HepG2 (cell line): ENCODE measurements at regions not wholly inside any gene's neighbourhood (a gene's known extent, or its start where the extent isn't known, plus 50 kb on each side); places are given as distances from the start of the nearest gene placed in this dataset.

Experiments used
- ARID3A ChIP-seq: IDR thresholded peaks from 2 replicates; pipeline ENCODE4 v1.6.1; 2012; ENCODE audit warnings: low read depth, low read length, improper control_type of control experiment
- ATF7 ChIP-seq, 2 experiments: fragments of 450-650 bp in 1 of 2; sonication (generic) in 1 of 2; formaldehyde crosslinking in 1 of 2; IDR thresholded peaks; 2 replicates each; pipeline versions ENCODE4 v1.4.0 to v1.6.1; 2016 to 2020; ENCODE audit warnings: antibody characterized with exemption in 1 of 2, mild to moderate bottlenecking in 1 of 2, missing genetic modification reagents in 1 of 2
- EED ChIP-seq: sonication (generic); formaldehyde crosslinking; IDR thresholded peaks from 2 replicates; pipeline ENCODE4 v1.5.0; 2020; ENCODE audit warnings: mild to moderate bottlenecking, missing genetic modification reagents
- FOXM1 ChIP-seq: sonication (generic); formaldehyde crosslinking; IDR thresholded peaks from 2 replicates; pipeline ENCODE4 v1.5.0; 2020; ENCODE audit warnings: missing genetic modification reagents
- MXD4 ChIP-seq: IDR thresholded peaks from 2 replicates; pipeline ENCODE4 v1.6.1; 2016; ENCODE audit warnings: mild to moderate bottlenecking, missing biosample characterization, missing genetic modification reagents
- MYNN ChIP-seq: sonication (generic); formaldehyde crosslinking; IDR thresholded peaks from 2 replicates; pipeline ENCODE4 v1.4.0; 2020; ENCODE audit warnings: mild to moderate bottlenecking, low read depth, missing genetic modification reagents
- PAXIP1 ChIP-seq: sonication (generic); formaldehyde crosslinking; conservative IDR thresholded peaks from 2 replicates; pipeline ENCODE4 v1.4.0; 2020; ENCODE audit warnings: mild to moderate bottlenecking, missing genetic modification reagents, moderate library complexity
- RBM22 ChIP-seq: fragments of 200-400 bp; formaldehyde crosslinking; optimal IDR thresholded peaks from 2 replicates; pipeline ENCODE3; 2017; ENCODE audit warnings: mild to moderate bottlenecking, low read length, moderate library complexity
- SALL2 ChIP-seq: sonication (generic); formaldehyde crosslinking; IDR thresholded peaks from 2 replicates; pipeline ENCODE4 v1.8.1; 2023; ENCODE audit warnings: mild to moderate bottlenecking, missing genetic modification reagents, inconsistent platforms
- SP1 ChIP-seq, 2 experiments: fragments of 450-650 bp in 1 of 2; sonication (generic) in 1 of 2; formaldehyde crosslinking in 1 of 2; IDR thresholded peaks; 2 replicates each; pipeline versions ENCODE4 v1.4.0 to v1.6.1; 2016 to 2020; ENCODE audit warnings: missing genetic modification reagents in 1 of 2
- TEAD3 ChIP-seq: optimal IDR thresholded peaks from 2 replicates; pipeline ENCODE3; 2016; ENCODE audit warnings: borderline replicate concordance
- THAP11 ChIP-seq: IDR thresholded peaks from 2 replicates; pipeline ENCODE4 v1.6.1; 2016; ENCODE audit warnings: missing biosample characterization, missing genetic modification reagents
- ZNF263 ChIP-seq: sonication (generic); formaldehyde crosslinking; IDR thresholded peaks from 2 replicates; pipeline ENCODE4 v1.4.0; 2020; ENCODE audit warnings: missing genetic modification reagents
- ZNF432 ChIP-seq: sonication (generic); formaldehyde crosslinking; IDR thresholded peaks from 2 replicates; pipeline ENCODE4 v1.5.0; 2020; ENCODE audit warnings: missing genetic modification reagents, mild to moderate bottlenecking, borderline replicate concordance
- TF ChIP-seq, protein P1 (sequence below): sonication (generic); formaldehyde crosslinking; IDR thresholded peaks from 2 replicates; pipeline ENCODE4 v1.8.0; 2022; ENCODE audit warnings: mild to moderate bottlenecking, missing genetic modification reagents, borderline replicate concordance
- TF ChIP-seq, protein P2 (sequence below): sonication (generic); formaldehyde crosslinking; IDR thresholded peaks from 2 replicates; pipeline ENCODE4 v1.4.0; 2020; ENCODE audit warnings: missing genetic modification reagents
- TF ChIP-seq, protein P3 (sequence below): sonication (generic); formaldehyde crosslinking; IDR thresholded peaks from 2 replicates; pipeline ENCODE4 v1.8.1; 2022; ENCODE audit warnings: mild to moderate bottlenecking, missing genetic modification reagents

DNA sequence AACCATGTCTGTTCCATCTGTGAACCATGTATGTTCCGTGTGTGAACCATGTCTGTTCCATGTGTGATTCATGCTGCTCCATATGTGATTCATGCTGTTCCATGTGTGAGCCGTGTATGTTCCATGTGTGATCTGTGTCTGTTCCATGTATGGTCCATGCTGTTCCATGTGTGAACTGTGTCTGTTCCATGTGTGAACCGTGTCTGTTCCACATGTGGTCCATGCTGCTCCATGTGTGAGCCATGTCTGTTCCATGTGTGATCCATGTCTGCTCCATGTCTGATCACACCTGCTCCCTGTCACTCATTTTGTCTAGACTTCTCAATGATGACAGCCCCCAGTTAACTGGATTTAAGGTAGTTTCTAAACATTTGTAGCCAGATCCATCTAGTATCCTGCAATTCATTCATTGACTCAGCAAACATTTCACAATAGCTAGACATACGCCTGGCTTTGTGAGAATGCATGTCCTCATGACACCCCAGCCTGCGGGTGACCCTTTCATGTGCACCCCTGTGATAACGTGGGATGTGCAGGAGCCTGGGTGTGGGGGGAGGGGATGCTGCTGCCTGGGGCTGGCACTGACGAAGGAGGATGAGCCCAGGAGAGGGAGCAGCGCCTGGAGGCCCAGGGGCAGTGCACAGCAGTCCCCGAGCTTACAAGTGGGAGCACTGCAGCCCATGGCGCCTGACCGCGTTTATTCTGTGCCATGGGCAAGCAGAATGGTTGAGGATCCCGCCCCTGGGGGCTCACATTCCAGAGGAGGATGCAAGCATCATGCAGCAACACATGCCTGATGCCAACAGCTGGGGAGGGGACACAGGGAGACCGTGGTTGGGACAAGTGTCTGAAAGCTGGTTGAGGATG is 74.1 kb upstream of the METTL9 start (continued):
- TF ChIP-seq ARID3A: peak; percentile 98
- peak; percentile 75 for TF ChIP-seq ATF7 (IDR thresholded peaks at IDR 0.05)
- TF ChIP-seq ATF7 (CRISPR knock-in tag; IDR thresholded peaks at IDR 0.05): peak; percentile 92
- peak; percentile 100 for TF ChIP-seq ZNF263 (CRISPR knock-in tag)
- peak; percentile 51; the same call in 1 of the 2 replicates for TF ChIP-seq ZNF432
- TF ChIP-seq, protein P1, sequence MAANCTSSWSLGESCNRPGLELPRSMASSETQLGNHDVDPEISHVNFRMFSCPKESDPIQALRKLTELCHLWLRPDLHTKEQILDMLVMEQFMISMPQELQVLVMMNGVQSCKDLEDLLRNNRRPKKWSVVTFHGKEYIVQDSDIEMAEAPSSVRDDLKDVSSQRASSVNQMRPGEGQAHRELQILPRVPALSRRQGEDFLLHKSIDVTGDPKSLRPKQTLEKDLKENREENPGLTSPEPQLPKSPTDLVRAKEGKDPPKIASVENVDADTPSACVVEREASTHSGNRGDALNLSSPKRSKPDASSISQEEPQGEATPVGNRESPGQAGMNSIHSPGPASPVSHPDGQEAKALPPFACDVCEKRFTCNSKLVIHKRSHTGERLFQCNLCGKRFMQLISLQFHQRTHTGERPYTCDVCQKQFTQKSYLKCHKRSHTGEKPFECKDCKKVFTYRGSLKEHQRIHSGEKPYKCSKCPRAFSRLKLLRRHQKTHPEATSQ: peak; percentile 84; the same call in 1 of the 2 replicates
- peak; percentile 88 for TF ChIP-seq SP1 (IDR thresholded peaks at IDR 0.05)
- peak; percentile 79 for TF ChIP-seq SP1 (CRISPR knock-in tag; IDR thresholded peaks at IDR 0.05)
- peak; percentile 98; the same call in 1 of the 2 replicates for TF ChIP-seq SALL2
- TF ChIP-seq, protein P2, sequence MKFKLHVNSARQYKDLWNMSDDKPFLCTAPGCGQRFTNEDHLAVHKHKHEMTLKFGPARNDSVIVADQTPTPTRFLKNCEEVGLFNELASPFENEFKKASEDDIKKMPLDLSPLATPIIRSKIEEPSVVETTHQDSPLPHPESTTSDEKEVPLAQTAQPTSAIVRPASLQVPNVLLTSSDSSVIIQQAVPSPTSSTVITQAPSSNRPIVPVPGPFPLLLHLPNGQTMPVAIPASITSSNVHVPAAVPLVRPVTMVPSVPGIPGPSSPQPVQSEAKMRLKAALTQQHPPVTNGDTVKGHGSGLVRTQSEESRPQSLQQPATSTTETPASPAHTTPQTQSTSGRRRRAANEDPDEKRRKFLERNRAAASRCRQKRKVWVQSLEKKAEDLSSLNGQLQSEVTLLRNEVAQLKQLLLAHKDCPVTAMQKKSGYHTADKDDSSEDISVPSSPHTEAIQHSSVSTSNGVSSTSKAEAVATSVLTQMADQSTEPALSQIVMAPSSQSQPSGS (CRISPR knock-in tag): peak; percentile 95
- TF ChIP-seq EED: peak; percentile 87
- TF ChIP-seq PAXIP1 (CRISPR knock-in tag): peak; percentile 98
- peak; percentile 95; the same call in 1 of the 2 replicates for TF ChIP-seq MYNN (CRISPR knock-in tag)
- TF ChIP-seq MXD4 (CRISPR knock-in tag): peak; percentile 81; the same call in 1 of the 2 replicates
- TF ChIP-seq FOXM1 (CRISPR knock-in tag): peak; percentile 83
- TF ChIP-seq, protein P3, sequence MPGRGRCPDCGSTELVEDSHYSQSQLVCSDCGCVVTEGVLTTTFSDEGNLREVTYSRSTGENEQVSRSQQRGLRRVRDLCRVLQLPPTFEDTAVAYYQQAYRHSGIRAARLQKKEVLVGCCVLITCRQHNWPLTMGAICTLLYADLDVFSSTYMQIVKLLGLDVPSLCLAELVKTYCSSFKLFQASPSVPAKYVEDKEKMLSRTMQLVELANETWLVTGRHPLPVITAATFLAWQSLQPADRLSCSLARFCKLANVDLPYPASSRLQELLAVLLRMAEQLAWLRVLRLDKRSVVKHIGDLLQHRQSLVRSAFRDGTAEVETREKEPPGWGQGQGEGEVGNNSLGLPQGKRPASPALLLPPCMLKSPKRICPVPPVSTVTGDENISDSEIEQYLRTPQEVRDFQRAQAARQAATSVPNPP: peak; percentile 13; the same call in 1 of the 2 replicates
- peak; percentile 90 for TF ChIP-seq TEAD3 (CRISPR knock-in tag)
- TF ChIP-seq RBM22: peak; percentile 88
- peak; percentile 88 for TF ChIP-seq THAP11 (CRISPR knock-in tag)
